Mucosa of rectum (tissue), 2 donors: ENCODE measurements at regions not wholly inside any gene's neighbourhood (a gene's known extent, or its start where the extent isn't known, plus 50 kb on each side); places are given as distances from the start of the nearest gene placed in this dataset.

ENCODE experiments used
- H3K27ac ChIP-seq, 2 donors: one replicate each; pipeline ENCODE4 v1.7.0; 2013; ENCODE audit warnings: inconsistent platforms in 2 of 2, low read depth in 2 of 2, low read length in 2 of 2
- H3K27me3 ChIP-seq, 2 donors: one replicate each; pipeline ENCODE4 v1.7.0; 2013; ENCODE audit warnings: low read length in 2 of 2; ENCODE audit not compliant: control insufficient read depth in 2 of 2, insufficient read depth in 2 of 2
- H3K36me3 ChIP-seq, 2 donors: one replicate each; pipeline ENCODE4 v1.7.0; 2013; ENCODE audit warnings: low read length in 2 of 2; ENCODE audit not compliant: control insufficient read depth in 2 of 2, insufficient read depth in 2 of 2
- H3K4me1 ChIP-seq, 2 donors: one replicate each; pipeline ENCODE4 v1.7.0; 2013; ENCODE audit warnings: low read length in 2 of 2, mild to moderate bottlenecking in 1 of 2; ENCODE audit not compliant: control insufficient read depth in 2 of 2, insufficient read depth in 2 of 2
- H3K4me3 ChIP-seq, 2 donors: one replicate each; pipeline ENCODE4 v1.7.0; 2013; ENCODE audit warnings: low read length in 2 of 2
- H3K9ac ChIP-seq, 2 donors: one replicate each; pipeline ENCODE4 v1.7.0; 2013; ENCODE audit warnings: low read length in 2 of 2, low read depth in 1 of 2, mild to moderate bottlenecking in 1 of 2
- H3K9me3 ChIP-seq, 2 donors: one replicate each; pipeline ENCODE4 v1.7.0; 2013; ENCODE audit warnings: low read length in 2 of 2; ENCODE audit not compliant: control insufficient read depth in 2 of 2
- donor health status: healthy.
- donor health status: Normal muscosa, but diverticular disease.

GRCh38 chr18:64876833-64877232 lies 727.9 kb upstream of the LINC00305 start:
- Histone ChIP-seq H3K9ac (no peak overlapping the region), H3K4me3 (no peak overlapping the region), H3K27ac (no peak overlapping the region), H3K27me3 (no peaks in the 10 kb centered on the region), H3K36me3 (no peaks in the 10 kb centered on the region), H3K9me3 (no peaks in the 10 kb centered on the region), H3K4me1 (no peaks in the 10 kb centered on the region)

GRCh38 chr18:64872710-64873458 lies 724.0 kb upstream of the LINC00305 start:
- no peak overlapping the region for H3K27ac ChIP-seq
- no peaks in the 10 kb centered on the region for H3K9me3 ChIP-seq
- H3K9ac ChIP-seq = no peak overlapping the region
- H3K27me3 ChIP-seq = no peaks in the 10 kb centered on the region
- no peak overlapping the region for H3K4me3 ChIP-seq
- H3K4me1 ChIP-seq = no peaks in the 10 kb centered on the region
- H3K36me3 ChIP-seq = no peaks in the 10 kb centered on the region

GRCh38 chr18:64854112-64854511 lies 705.2 kb upstream of the LINC00305 start:
- no peaks in the 10 kb centered on the region for H3K4me1 ChIP-seq
- H3K27me3 ChIP-seq = no peaks in the 10 kb centered on the region
- no peak overlapping the region for H3K4me3 ChIP-seq
- H3K9ac ChIP-seq = no peak overlapping the region
- no peaks in the 10 kb centered on the region for H3K36me3 ChIP-seq
- no peaks in the 10 kb centered on the region for H3K9me3 ChIP-seq
- H3K27ac ChIP-seq = no peak overlapping the region

GRCh38 chr18:64852281-64852680 lies 703.4 kb upstream of the LINC00305 start:
- no peaks in the 10 kb centered on the region for H3K9me3 ChIP-seq
- H3K36me3 ChIP-seq = no peaks in the 10 kb centered on the region
- H3K27ac ChIP-seq = no peak overlapping the region
- H3K4me1 ChIP-seq = no peaks in the 10 kb centered on the region
- no peaks in the 10 kb centered on the region for H3K27me3 ChIP-seq
- no peak overlapping the region for H3K9ac ChIP-seq
- no peak overlapping the region for H3K4me3 ChIP-seq

GRCh38 chr18:64851726-64852125 lies 702.8 kb upstream of the LINC00305 start:
- no peak overlapping the region for H3K27ac ChIP-seq
- no peak overlapping the region for H3K9ac ChIP-seq
- H3K36me3 ChIP-seq = no peaks in the 10 kb centered on the region
- H3K4me3 ChIP-seq = no peak overlapping the region
- H3K9me3 ChIP-seq = no peaks in the 10 kb centered on the region
- no peaks in the 10 kb centered on the region for H3K27me3 ChIP-seq
- H3K4me1 ChIP-seq = no peaks in the 10 kb centered on the region

- H3K9ac ChIP-seq = no peak overlapping the region
- no peaks in the 10 kb centered on the region for H3K9me3 ChIP-seq
- no peak overlapping the region for H3K4me3 ChIP-seq
- H3K27me3 ChIP-seq = no peaks in the 10 kb centered on the region
- H3K36me3 ChIP-seq = no peaks in the 10 kb centered on the region
- H3K27ac ChIP-seq = no peak overlapping the region
- H3K4me1 ChIP-seq = no peaks in the 10 kb centered on the region
These were observed 701.9 kb upstream of the LINC00305 start for GRCh38 chr18:64850791-64851190.

- no peak overlapping the region for H3K9ac ChIP-seq
- H3K27ac ChIP-seq = no peak overlapping the region
- no peaks in the 10 kb centered on the region for H3K27me3 ChIP-seq
- no peaks in the 10 kb centered on the region for H3K9me3 ChIP-seq
- no peaks in the 10 kb centered on the region for H3K4me1 ChIP-seq
- H3K36me3 ChIP-seq = no peaks in the 10 kb centered on the region
- H3K4me3 ChIP-seq = no peak overlapping the region
These were observed 692.2 kb upstream of the LINC00305 start for GRCh38 chr18:64840911-64841701.

GRCh38 chr18:64810354-64810753 lies 661.5 kb upstream of the LINC00305 start:
- Histone ChIP-seq H3K36me3 (no peaks in the 10 kb centered on the region), H3K4me1 (peaks cover 6 to 12% of the 10 kb centered on the region in 2 donors), H3K4me3 (no peak overlapping the region), H3K27ac (peak overlapping the region in 1 of 2 donors; percentile 11), H3K9ac (no peak overlapping the region), H3K27me3 (no peaks in the 10 kb centered on the region), H3K9me3 (no peaks in the 10 kb centered on the region)

GRCh38 chr18:64809801-64810200 lies 660.9 kb upstream of the LINC00305 start:
- H3K9ac ChIP-seq = no peak overlapping the region
- H3K9me3 ChIP-seq = no peaks in the 10 kb centered on the region
- H3K4me3 ChIP-seq = no peak overlapping the region
- H3K36me3 ChIP-seq = no peaks in the 10 kb centered on the region
- H3K27ac ChIP-seq = no peak overlapping the region
- peaks cover 6 to 12% of the 10 kb centered on the region in 2 donors for H3K4me1 ChIP-seq
- no peaks in the 10 kb centered on the region for H3K27me3 ChIP-seq

GRCh38 chr18:64807560-64807959 lies 658.7 kb upstream of the LINC00305 start:
- no peak overlapping the region for H3K4me3 ChIP-seq
- H3K4me1 ChIP-seq = peaks cover 6 to 12% of the 10 kb centered on the region in 2 donors

More at GRCh38 chr18:64807560-64807959, 658.7 kb upstream of the LINC00305 start:
- Histone ChIP-seq H3K9ac (no peak overlapping the region), H3K36me3 (no peaks in the 10 kb centered on the region), H3K9me3 (no peaks in the 10 kb centered on the region), H3K27ac (no peak overlapping the region), H3K27me3 (no peaks in the 10 kb centered on the region)
